Fibroblast of skin of left quadriceps (primary cell): ENCODE measurements at regions not wholly inside any gene's neighbourhood (a gene's known extent, or its start where the extent isn't known, plus 50 kb on each side); places are given as distances from the start of the nearest gene placed in this dataset.

Experiments
- DNase-seq, 2 experiments: peaks; one replicate each; pipeline ENCODE4 v3.0.0-alpha.2; 2013; ENCODE audit warnings: low read depth in 2 of 2

GRCh38 chr2:23312996-23313606 lies 71.9 kb upstream of the KLHL29 start:
- no peak for DNase-seq

- DNase-seq, result no peak
Observed at GRCh38 chr2:23314687-23315086, 70.3 kb upstream of the KLHL29 start.

- no peak for DNase-seq
Observed at GRCh38 chr2:23320058-23320457, 64.9 kb upstream of the KLHL29 start.

- no peak for DNase-seq
Observed at GRCh38 chr2:23321751-23322150, 63.2 kb upstream of the KLHL29 start.

- DNase-seq, result no peak
Observed at GRCh38 chr2:23322567-23323197, 62.3 kb upstream of the KLHL29 start.

- DNase-seq, result no peak
Observed at GRCh38 chr2:23323198-23323916, 61.6 kb upstream of the KLHL29 start.

- no peak for DNase-seq
Observed at GRCh38 chr2:23323917-23324680, 60.9 kb upstream of the KLHL29 start.

- no peak for DNase-seq
Observed at GRCh38 chr2:23326330-23326729, 58.6 kb upstream of the KLHL29 start.

GRCh38 chr2:23327416-23327815 lies 57.6 kb upstream of the KLHL29 start:
- DNase-seq, result no peak

- no peak for DNase-seq
Observed at GRCh38 chr2:23327887-23328286, 57.1 kb upstream of the KLHL29 start.

- DNase-seq, result no peak
Observed at GRCh38 chr2:23330214-23330613, 54.8 kb upstream of the KLHL29 start.
